Fibroblast of mammary gland (primary cell): ENCODE measurements at regions not wholly inside any gene's neighbourhood (a gene's known extent, or its start where the extent isn't known, plus 50 kb on each side); places are given as distances from the start of the nearest gene placed in this dataset.

Experiments
- DNase-seq: peaks from one replicate; pipeline ENCODE4 v3.0.0-alpha.2; 2010; ENCODE audit warnings: low read depth
- H3K4me3 ChIP-seq: 2 replicates; pipeline ENCODE4 v1.5.1; 2011; ENCODE audit warnings: low read depth, mild to moderate bottlenecking, low read length, moderate library complexity; ENCODE audit not compliant: control insufficient read depth
- TF ChIP-seq, protein P1 (sequence below): conservative IDR thresholded peaks from 2 replicates; pipeline ENCODE4 v1.5.1; 2011; ENCODE audit warnings: low read depth, low read length, inconsistent platforms; ENCODE audit not compliant: control insufficient read depth, insufficient read depth

DNA sequence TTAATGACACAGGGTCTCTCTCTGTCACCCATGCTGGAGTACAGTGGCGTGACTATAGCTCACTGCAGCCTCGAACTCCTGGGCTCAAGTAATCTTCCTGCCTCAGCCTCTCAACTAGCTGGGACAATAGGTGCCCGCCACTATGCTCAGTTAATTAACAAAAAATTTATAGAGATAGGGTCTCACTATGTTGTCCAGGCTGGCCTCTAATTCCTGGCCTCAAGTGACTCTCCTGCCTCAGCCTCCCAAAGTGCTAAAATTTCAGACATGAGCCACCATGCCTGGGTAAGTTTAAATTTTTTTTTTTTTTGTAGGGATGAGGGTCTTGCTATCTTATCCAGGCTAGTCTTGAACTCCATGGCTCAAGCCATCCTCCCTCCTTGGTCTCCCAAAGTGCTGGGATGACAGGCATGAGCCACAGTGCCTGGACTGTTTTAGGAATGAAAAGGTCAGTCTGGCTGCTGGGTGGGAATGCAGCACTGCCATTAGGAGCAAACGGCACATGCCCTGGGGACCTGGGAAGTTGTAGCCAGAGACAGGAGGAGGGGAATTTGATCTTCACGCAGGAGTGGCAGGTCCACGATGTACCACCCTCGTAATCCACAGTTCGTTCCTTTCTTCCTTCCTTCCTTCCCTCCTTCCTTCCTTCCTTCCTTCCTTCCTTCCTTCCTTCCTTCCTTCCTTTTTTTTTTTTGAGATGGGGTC is 106.7 kb downstream of the HAPSTR1 start:
- TF ChIP-seq, protein P1, sequence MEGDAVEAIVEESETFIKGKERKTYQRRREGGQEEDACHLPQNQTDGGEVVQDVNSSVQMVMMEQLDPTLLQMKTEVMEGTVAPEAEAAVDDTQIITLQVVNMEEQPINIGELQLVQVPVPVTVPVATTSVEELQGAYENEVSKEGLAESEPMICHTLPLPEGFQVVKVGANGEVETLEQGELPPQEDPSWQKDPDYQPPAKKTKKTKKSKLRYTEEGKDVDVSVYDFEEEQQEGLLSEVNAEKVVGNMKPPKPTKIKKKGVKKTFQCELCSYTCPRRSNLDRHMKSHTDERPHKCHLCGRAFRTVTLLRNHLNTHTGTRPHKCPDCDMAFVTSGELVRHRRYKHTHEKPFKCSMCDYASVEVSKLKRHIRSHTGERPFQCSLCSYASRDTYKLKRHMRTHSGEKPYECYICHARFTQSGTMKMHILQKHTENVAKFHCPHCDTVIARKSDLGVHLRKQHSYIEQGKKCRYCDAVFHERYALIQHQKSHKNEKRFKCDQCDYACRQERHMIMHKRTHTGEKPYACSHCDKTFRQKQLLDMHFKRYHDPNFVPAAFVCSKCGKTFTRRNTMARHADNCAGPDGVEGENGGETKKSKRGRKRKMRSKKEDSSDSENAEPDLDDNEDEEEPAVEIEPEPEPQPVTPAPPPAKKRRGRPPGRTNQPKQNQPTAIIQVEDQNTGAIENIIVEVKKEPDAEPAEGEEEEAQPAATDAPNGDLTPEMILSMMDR, result no peak
- DNase-seq, result no peak
- H3K4me3 ChIP-seq, result no peak overlapping the region

DNA sequence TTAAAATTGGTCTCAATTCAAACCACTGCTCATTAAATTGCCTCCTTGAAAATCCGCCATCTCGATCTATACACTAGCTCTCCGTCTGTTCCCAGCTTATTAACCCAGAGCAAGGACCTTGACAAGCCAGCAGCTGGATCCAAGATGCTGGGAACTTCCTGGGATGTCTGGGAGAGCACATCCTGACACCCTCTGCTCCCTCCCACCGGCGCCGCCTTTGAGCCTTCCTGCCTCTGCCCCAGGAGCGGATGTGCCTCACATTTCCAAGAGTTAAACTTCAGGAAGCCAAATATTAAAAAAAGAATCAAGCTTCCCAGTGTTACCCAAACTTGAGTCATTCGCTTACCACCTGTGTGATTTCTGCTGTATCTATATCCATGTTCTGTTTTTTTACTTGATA is 107.9 kb downstream of the HAPSTR1 start:
- DNase-seq, result no peak
- TF ChIP-seq, protein P1, result no peak
- H3K4me3 ChIP-seq, result no peak overlapping the region

DNA sequence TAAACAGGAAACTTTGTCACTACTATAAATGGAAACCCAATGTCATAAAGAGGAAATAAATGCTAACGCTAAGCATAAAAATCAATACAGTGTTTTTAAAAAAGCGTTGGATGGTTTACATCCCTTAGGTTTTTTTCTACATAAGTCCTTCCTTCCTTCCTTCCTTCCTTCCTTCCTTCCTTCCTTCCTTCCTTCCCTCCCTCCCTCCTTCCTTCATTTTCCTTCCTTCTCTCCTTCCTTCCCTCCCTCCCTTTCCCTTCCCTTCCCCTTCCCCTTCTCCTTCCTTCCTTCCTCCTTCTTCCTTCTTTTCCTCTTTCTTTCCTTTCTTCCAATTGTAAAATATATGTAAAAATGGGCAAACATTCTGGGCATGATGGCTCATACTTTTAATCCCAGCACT is 108.3 kb downstream of the HAPSTR1 start:
- DNase-seq, result no peak
- TF ChIP-seq, protein P1, result no peak
- no peak overlapping the region for H3K4me3 ChIP-seq

DNA sequence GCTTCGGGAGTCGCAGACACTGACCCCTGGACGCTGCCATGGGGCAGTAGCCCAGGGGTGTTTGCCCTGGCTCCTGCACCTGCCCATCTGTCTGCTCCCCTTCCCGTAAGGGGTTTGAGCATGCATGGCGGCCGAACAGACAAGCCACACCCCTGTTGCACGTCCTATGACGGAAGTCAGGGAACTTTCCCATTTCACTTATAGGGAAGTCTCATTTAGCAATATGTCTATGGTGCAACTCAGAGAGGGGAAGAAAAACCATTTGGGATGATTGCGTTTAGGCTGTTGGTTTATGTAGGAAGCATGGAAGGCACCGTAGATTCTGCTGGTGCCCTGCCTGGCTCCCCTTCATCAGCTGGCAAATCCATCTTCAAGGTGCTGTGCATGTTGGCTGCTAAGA is 112.5 kb downstream of the HAPSTR1 start:
- no peak overlapping the region for H3K4me3 ChIP-seq
- TF ChIP-seq, protein P1, result no peak
- DNase-seq, result no peak

DNA sequence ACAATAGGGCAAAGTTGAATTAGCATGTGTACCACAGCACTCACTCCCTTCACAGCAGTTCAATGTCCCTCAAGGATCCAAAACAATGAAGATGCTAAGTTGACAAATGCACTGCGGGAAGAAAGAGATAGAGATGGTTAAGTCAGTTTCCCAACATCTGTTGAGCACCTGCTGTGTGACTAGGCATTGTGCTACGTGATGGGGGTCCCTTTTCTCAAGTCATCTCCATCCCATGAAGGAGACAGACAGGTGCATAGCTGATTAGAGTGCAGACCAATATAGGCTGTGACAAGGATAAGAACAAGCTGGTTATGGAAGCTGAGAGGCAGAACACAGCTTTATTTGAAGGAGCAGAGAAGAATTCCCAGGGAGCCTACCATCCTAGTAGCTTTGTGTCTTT is 114.2 kb downstream of the HAPSTR1 start:
- TF ChIP-seq, protein P1, result no peak
- no peak for DNase-seq
- no peak overlapping the region for H3K4me3 ChIP-seq

DNA sequence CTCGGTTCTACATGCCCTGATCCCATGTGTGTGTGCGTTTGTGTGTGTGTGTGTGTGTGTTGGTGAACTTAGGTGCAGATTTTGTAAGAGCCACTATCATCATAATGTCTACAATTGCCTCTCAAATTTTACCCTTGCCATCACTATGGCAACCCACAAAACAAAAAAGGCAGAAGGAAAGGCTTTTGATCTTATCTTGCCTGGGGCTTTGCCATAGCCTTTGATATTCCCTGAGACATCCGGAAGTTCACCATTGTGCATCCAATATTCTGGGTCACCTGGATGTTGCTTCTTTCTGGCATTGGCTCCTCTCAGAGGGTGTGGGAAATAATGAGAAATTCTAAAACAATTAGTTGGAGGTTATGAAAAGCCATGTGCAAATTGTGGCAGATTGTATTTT is 114.7 kb downstream of the HAPSTR1 start:
- TF ChIP-seq, protein P1, result no peak
- H3K4me3 ChIP-seq, result no peak overlapping the region
- DNase-seq, result no peak

DNA sequence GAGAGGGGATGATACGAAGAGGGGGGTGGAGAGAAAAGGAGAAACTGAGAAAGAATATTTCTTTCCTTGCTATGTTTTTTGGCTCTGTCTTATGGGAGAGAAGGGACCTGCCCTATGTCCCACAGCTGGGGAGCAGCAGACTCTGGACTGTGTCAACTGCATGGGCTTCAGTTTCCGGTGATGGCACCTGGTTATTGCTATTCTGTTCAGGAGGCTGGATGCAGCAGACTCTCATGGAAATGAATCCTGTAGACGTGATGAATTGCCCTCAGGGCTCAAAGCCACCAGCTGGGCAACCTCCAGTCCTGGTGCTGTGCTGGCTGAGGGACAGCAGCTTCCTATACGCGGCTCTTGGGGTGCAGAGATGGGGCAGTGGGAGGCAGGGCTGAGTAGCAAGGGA is 121.2 kb downstream of the HAPSTR1 start:
- H3K4me3 ChIP-seq, result no peak overlapping the region
- TF ChIP-seq, protein P1, result no peak
- DNase-seq, result no peak
